ENCODE measurements at regions not wholly inside any gene's neighbourhood (a gene's known extent, or its start where the extent isn't known, plus 50 kb on each side); places are given as distances from the start of the nearest gene placed in this dataset.

- TF ChIP-seq CTCF (IDR thresholded peaks at IDR 0.05; ENCODE audit: unreplicated experiment in 3 of 3): no peak
- Mint-ChIP-seq H3K27ac (no peak overlapping the region), H3K27me3 (ENCODE audit: low read depth) (peaks cover 5% of the 10 kb centered on the region), H3K36me3 (ENCODE audit: low read depth) (no peaks in the 10 kb centered on the region), H3K4me1 (no peaks in the 10 kb centered on the region), H3K4me3 (no peak overlapping the region), H3K9me3 (no peaks in the 10 kb centered on the region)
Observed at GRCh38 chr1:221408117-221408803, 333.6 kb downstream of the DUSP10 start.

GRCh38 chr1:221411283-221411682, 330.6 kb downstream of the DUSP10 start:
- Mint-ChIP-seq H3K36me3 (ENCODE audit: low read depth) (no peaks in the 10 kb centered on the region), H3K4me3 (no peak overlapping the region), H3K9me3 (peaks cover 3% of the 10 kb centered on the region), H3K27me3 (ENCODE audit: low read depth) (peaks cover 8% of the 10 kb centered on the region), H3K4me1 (no peaks in the 10 kb centered on the region), H3K27ac (no peak overlapping the region)
- no peak for TF ChIP-seq CTCF (IDR thresholded peaks at IDR 0.05; ENCODE audit: unreplicated experiment in 3 of 3)

- Mint-ChIP-seq H3K9me3 (peaks cover 3% of the 10 kb centered on the region), H3K36me3 (ENCODE audit: low read depth) (no peaks in the 10 kb centered on the region), H3K4me3 (no peak overlapping the region), H3K27me3 (ENCODE audit: low read depth) (peaks cover 4% of the 10 kb centered on the region), H3K4me1 (no peaks in the 10 kb centered on the region), H3K27ac (no peak overlapping the region)
- TF ChIP-seq CTCF (IDR thresholded peaks at IDR 0.05; ENCODE audit: unreplicated experiment in 3 of 3): no peak
Observed at GRCh38 chr1:221414772-221415539, 326.9 kb downstream of the DUSP10 start.

- H3K4me1 Mint-ChIP-seq: no peaks in the 10 kb centered on the region
- no peak overlapping the region for H3K27ac Mint-ChIP-seq
- H3K4me3 Mint-ChIP-seq: no peak overlapping the region
- no peak for TF ChIP-seq CTCF (IDR thresholded peaks at IDR 0.05; ENCODE audit: unreplicated experiment in 3 of 3)
- peaks cover 4% of the 10 kb centered on the region for H3K27me3 Mint-ChIP-seq (ENCODE audit: low read depth)
- no peaks in the 10 kb centered on the region for H3K36me3 Mint-ChIP-seq (ENCODE audit: low read depth)
- peaks cover 3% of the 10 kb centered on the region for H3K9me3 Mint-ChIP-seq
Observed at GRCh38 chr1:221415651-221416050, 326.2 kb downstream of the DUSP10 start.

GRCh38 chr1:221416142-221416541, 325.7 kb downstream of the DUSP10 start:
- Mint-ChIP-seq H3K4me1 (no peaks in the 10 kb centered on the region), H3K4me3 (no peak overlapping the region), H3K36me3 (ENCODE audit: low read depth) (no peaks in the 10 kb centered on the region)

More at GRCh38 chr1:221416142-221416541, 325.7 kb downstream of the DUSP10 start:
- Mint-ChIP-seq H3K27ac (no peak overlapping the region), H3K9me3 (peaks cover 3% of the 10 kb centered on the region), H3K27me3 (ENCODE audit: low read depth) (peaks cover 4% of the 10 kb centered on the region)
- TF ChIP-seq CTCF (IDR thresholded peaks at IDR 0.05; ENCODE audit: unreplicated experiment in 3 of 3): no peak

All from nephron (organoid).